GM19455 (cell line): ENCODE measurements at regions not wholly inside any gene's neighbourhood (a gene's known extent, or its start where the extent isn't known, plus 50 kb on each side); places are given as distances from the start of the nearest gene placed in this dataset.

Experiments used
- ATAC-seq: cut with Tn5 transposase; IDR thresholded peaks from one replicate; pipeline ENCODE4 v1.9.1; 2021; ENCODE audit not compliant: unreplicated experiment

DNA sequence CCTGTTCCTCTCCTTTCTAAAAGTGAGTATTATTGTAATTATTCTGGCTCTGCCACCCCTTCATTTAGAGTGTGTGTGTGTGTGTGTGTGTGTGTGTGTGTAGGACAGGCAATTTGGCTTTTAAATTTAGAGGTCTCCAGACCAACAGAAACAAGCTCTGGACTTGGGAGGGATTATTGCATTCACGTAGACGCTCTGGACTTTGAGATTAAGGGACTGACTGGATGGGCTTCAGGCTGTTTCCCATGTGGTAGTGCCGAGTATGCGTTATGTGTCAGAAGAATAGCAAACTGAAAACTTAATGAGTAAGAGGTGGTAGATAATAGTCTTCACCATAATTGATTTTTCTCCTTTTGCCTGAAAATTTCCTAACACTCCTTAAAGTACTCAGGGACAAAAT, 281.9 kb downstream of the USP25 start:
- no peak for ATAC-seq

GRCh38 chr21:16013570-16013969, 283.8 kb downstream of the USP25 start:
- no peak for ATAC-seq

DNA sequence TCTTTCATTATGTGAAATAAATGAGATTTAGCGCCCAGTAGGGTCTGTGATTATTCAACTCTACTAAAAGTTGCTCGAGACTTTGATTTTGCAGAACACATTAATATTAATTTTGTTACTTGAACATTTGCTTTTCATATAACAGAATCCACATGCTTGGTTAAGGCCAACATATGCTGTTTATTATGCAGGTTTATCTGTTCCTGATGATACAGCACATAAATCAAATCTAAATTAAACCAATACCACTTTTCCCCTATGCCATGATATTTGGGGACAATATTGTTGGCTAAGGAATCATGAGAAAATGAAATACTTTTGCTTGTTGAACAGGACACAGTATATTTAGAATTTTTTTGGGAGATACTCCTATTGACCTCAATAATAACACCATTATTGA, 291.1 kb downstream of the USP25 start:
- no peak for ATAC-seq

- no peak for ATAC-seq
These were observed 292.3 kb downstream of the USP25 start for GRCh38 chr21:16022116-16022515.

GRCh38 chr21:16022921-16023320, 293.1 kb downstream of the USP25 start:
- no peak for ATAC-seq

DNA sequence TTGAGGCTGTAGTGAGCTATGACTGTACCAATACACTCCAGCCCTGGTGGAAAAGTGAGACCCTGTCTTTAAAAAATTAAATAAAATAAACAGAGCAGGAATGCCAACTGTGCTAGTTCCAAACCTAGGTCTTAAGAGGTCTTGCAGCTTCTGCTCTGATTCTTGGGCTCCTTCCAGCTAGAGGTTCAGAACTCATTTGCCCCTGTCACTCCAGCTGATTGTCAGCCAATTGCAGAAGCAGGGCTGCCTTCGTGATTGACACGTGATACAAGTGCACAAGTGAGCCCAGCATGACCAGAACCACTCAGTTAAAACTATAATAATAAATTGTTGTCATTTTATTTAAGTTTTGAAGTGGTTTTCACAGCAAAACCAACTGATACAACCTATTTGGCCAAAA, 298.4 kb downstream of the USP25 start:
- no peak for ATAC-seq

- no peak for ATAC-seq
These were observed 299.2 kb downstream of the USP25 start for GRCh38 chr21:16028941-16029464.

GRCh38 chr21:16033193-16033592, 303.4 kb downstream of the USP25 start:
- ATAC-seq = no peak

DNA sequence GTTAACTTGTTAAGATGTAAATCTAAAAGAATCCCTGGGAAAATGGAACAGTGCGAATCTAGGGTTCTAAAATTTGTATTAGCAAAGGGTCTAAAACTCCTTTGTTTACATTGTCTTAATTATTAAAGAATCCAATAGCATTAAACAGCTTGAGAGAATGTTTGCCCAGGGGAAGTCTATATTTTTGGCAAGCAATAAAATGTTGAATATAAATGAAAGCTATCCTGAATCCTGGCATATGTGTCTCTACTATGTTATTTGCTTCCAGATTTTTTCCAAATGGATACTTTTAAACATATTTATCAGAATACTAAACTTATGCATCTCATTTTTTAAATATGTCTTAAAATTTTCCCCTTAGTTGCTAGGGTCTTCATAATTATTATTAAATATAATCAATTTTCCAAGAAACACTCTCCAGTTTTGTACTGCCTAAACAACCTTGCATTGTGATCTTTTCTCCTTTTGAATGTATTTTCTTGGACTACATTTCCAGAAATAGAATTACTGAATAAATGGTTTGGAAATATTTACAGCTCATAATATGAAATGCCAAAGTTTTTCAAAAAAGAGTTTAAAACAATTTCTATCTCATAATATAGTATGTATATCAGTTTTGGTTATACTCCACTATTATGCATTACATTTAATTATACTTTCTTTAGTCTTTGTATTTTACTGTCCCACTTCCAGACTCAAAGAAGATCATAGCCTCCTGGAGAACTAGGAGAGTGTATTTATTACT, 304.8 kb downstream of the USP25 start:
- ATAC-seq = no peak

- ATAC-seq = no peak
These were observed 307.7 kb downstream of the USP25 start for GRCh38 chr21:16037421-16037955.

DNA sequence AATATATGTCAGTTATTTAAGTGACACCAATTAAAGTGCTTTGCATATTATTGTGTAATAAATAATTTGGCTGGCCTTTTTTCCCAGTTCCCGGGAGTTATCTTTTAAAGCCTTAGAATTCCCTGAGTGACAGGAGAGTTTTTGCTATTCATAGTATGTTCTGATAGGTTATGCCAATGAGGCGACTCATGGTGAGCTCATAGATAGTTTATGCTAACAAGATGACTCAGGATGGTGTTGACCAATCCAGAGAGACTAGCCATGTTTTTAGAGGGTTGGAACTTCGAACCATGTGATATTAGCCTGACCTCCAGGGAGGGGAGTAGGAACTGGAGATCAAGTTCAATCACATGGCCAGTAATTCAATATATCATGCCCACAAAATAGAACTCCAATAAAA, 310.8 kb downstream of the USP25 start:
- ATAC-seq = no peak

DNA sequence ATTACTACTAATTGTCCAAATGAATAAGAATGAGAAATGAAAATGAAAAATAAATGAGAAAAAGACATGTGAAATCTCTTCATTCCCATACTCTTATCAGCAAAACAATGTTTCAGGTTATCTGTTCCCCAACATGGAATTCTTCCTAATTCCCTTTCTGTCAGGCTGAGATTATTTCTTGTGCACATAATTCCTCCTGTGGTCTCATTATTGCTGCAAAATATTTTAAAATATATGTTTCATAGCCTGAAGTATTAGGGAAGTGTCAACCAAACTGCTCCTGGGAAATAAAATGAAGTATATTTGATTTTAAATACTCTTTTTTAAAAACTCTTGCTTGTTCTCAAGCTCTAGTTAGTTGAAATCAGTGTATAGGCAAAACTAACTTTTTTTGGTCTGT, 314.9 kb downstream of the USP25 start:
- no peak for ATAC-seq

DNA sequence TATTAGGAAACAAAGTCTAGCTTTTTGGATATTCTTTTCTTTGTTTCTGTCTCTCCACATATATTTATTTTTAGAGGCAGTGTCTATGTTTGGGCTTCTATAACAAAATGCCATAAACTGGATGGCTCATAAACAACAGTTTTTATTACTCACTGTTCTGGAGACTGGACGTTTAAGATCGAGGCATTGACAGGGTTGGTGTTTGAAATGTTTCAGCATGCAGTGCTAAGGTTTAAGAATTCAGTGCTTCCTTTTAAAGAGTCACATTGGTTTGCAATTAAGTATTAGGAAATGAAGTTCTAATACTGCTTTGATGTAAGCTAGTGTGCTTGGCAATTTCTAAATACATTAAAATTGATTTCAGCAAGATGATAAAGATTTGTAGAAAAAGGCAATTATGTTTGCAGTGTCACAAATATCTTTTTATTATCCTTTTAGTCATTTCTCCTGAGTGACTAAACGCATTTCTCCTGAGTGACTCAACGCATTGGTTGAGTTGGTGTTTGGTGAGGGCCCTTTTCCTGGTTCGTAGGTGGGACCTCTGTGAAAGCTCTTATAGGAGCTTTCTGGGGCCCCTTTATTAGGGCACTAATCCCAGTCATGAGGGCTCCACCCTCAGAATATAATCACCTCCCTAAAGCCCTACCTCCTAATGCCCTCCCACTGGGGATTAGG, 317.0 kb downstream of the USP25 start:
- ATAC-seq = no peak

DNA sequence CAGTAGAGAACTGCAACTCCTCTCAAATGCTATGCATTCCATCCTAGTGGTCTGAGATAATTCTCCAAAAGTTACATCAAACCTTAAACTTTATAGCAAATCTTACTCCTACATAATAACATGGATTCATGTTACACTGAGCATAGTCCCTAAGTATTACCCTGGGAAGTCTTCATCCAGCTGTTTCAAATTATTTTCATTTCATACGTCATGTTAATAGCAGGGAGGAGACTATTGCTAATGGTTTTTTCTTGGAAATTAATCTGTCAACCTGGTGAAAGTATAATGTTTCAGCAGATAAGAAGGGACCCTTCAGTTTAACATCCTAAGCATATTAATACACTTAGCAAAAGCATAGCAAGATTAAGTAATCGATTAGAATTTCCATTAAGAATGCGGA, 318.1 kb downstream of the USP25 start:
- no peak for ATAC-seq

GRCh38 chr21:16055014-16055413, 325.2 kb downstream of the USP25 start:
- no peak for ATAC-seq

DNA sequence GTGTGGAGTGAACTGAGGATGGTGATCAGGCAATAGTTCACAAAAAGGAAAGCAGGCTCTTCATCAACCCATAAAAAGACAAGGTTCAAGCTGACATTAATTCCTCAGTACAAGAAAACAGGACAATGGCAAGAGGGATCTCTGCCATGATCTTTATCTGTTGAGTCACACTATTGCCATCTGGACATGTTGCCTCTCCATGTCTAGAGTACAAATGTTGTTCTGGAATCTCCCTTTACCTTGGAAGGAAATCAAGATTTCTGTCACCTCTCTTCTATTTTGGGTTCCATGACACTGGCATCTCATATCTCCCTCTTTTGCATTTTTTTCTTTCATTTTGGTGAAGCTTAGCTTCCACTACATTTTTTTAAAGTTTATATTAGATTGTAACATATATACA, 329.1 kb downstream of the USP25 start:
- ATAC-seq = no peak

DNA sequence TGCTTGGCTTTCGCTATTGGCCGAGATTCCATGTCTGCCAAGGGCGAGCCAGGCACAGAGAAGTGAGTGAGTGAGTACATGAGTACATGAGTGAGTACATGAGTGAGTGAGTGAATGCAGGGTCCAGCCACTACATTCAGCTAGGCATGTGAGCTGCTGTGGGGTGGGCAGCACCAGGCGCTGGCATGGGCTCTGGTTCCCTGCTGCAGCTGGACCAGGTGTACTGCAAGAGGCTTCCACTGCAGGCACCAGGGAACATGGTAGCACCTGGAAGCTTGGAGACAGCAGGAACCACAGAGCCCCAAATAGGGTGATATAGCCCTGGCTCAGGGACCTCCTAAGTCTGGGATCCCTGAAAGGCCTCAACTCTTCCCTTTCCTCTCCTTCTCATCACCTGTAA, 330.2 kb downstream of the USP25 start:
- no peak for ATAC-seq

- ATAC-seq = no peak
These were observed 331.4 kb downstream of the USP25 start for GRCh38 chr21:16061194-16061593.

GRCh38 chr21:16069178-16070112, 339.7 kb downstream of the USP25 start:
- no peak for ATAC-seq

DNA sequence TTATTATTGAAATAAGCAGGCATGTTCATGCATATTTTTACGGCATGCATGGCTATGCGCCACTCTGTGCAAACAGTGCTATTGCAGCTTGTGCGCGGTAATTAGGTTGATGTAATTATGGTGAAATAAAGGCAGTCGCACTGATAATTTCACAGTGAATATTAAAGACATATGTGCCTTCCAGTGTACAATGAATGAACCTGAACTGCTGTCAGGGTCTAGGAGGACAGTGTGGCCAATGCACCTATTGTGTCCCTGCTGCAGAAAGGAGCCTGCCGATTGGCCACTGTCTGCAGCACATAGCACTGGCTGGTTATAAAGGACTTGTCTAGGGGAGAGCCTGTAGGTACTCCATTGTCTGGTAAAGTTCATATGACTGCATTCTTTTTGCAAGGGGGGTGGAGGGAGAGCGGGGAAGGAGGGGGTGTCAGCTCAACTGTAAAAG, 340.4 kb downstream of the USP25 start:
- no peak for ATAC-seq

DNA sequence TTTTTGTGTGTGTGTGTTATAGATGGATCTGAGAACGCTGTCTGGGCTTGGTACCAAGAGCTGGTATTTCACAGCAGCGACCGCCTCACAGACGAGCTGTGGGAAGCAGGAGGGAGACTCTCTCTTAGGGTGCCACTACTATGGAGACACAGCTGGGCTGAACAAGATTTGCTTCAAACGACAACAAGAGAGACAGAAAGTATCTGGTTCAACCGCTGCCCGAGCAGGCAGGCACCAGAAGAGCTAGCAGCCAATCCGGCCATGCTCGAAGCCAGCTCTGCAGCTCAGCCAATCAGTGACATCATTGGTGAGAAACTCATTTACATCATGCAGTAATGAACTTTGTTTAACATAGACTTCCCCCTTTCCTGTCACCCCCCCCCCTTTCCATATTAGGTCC, 341.3 kb downstream of the USP25 start:
- ATAC-seq = no peak
